ENCODE measurements at regions not wholly inside any gene's neighbourhood (a gene's known extent, or its start where the extent isn't known, plus 50 kb on each side); places are given as distances from the start of the nearest gene placed in this dataset.

GRCh38 chr17:69605571-69605970, 191.1 kb downstream of the MAP2K6 start:
- DNase-seq (ENCODE audit: extremely low read depth in 1 of 2, low read depth in 1 of 2) = no peak

- no peak for DNase-seq (ENCODE audit: extremely low read depth in 1 of 2, low read depth in 1 of 2)
Observed at GRCh38 chr17:69606142-69606800, 191.8 kb downstream of the MAP2K6 start.

GRCh38 chr17:69607162-69607834, 192.8 kb downstream of the MAP2K6 start:
- peak in 1 of 2 donors; percentile 5 for DNase-seq (ENCODE audit: extremely low read depth in 1 of 2, low read depth in 1 of 2)

- no peak for DNase-seq (ENCODE audit: extremely low read depth in 1 of 2, low read depth in 1 of 2)
Observed at GRCh38 chr17:69608141-69608540, 193.6 kb downstream of the MAP2K6 start.

- no peak for DNase-seq (ENCODE audit: extremely low read depth in 1 of 2, low read depth in 1 of 2)
Observed at GRCh38 chr17:69608808-69609472, 194.4 kb downstream of the MAP2K6 start.

- no peak for DNase-seq (ENCODE audit: extremely low read depth in 1 of 2, low read depth in 1 of 2)
Observed at GRCh38 chr17:69609473-69610305, 195.2 kb downstream of the MAP2K6 start.

- DNase-seq (ENCODE audit: extremely low read depth in 1 of 2, low read depth in 1 of 2) = no peak
Observed at GRCh38 chr17:69620363-69620762, 205.9 kb downstream of the MAP2K6 start.

GRCh38 chr17:69625474-69625873, 211.0 kb downstream of the MAP2K6 start:
- DNase-seq (ENCODE audit: extremely low read depth in 1 of 2, low read depth in 1 of 2) = no peak

GRCh38 chr17:69630056-69630635, 215.6 kb downstream of the MAP2K6 start:
- DNase-seq (ENCODE audit: extremely low read depth in 1 of 2, low read depth in 1 of 2) = no peak

GRCh38 chr17:69634844-69635243, 220.3 kb downstream of the MAP2K6 start:
- DNase-seq (ENCODE audit: extremely low read depth in 1 of 2, low read depth in 1 of 2) = no peak

- DNase-seq (ENCODE audit: extremely low read depth in 1 of 2, low read depth in 1 of 2) = no peak
Observed at GRCh38 chr17:69637446-69638156, 223.1 kb downstream of the MAP2K6 start.

DNA sequence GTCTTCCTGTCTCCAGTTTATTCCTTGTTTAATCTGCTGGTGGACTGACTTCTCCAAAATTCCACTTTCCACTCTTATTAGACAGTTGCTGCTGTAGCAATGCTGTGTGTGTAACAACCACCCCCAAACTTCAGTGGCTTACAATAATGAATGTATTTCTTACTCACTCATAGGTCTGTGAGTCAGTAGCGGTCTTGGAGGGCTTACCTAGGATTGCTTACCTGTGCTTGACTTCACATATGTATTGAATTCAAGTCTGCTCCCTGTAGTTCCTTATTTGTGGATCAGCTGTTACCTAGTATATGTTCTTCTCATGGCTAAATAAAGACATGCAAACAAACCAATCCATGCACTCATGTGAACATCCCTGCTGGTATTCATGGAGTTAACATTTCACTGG, 224.6 kb downstream of the MAP2K6 start:
- DNase-seq (ENCODE audit: extremely low read depth in 1 of 2, low read depth in 1 of 2) = no peak

GRCh38 chr17:69640073-69640472, 225.6 kb downstream of the MAP2K6 start:
- DNase-seq (ENCODE audit: extremely low read depth in 1 of 2, low read depth in 1 of 2) = no peak

DNA sequence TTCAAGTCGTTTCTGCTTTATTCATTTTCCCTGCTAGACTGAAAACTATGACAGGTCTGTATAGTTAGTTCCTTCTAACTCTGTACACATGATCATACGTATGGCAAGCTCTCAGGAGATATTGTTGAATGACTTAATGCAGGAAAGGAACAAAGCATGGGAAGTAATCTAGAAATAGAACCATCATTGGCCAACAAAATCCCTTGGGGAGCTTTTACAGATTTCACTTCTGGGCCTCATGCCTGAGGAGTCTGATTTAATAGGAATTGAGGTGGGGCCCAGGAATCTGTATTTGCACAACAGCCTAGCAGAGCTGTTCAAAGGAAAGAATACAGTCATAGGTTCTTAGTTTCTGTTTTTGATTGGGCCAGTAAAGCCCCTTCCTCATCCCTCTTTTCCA, 229.2 kb downstream of the MAP2K6 start:
- DNase-seq (ENCODE audit: extremely low read depth in 1 of 2, low read depth in 1 of 2) = no peak

DNA sequence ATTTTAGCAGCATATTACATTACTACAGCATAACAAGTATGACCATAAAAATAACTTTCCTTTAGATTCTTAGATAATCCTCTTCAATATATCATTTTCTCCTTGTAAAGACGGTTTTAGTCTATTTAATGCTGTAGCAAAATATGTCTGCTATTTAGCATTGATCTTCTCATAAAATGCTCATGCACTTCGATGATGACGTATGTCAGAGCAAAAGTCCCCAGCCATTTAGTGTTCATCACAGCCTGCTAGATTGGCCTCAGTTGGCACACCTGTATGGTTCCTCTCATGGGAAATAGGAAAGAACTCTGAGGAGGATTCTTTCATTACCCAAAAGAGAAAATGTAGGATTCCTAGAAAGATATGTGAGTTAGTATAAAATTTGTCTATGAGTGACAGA, 232.2 kb downstream of the MAP2K6 start:
- no peak for DNase-seq (ENCODE audit: extremely low read depth in 1 of 2, low read depth in 1 of 2)

DNA sequence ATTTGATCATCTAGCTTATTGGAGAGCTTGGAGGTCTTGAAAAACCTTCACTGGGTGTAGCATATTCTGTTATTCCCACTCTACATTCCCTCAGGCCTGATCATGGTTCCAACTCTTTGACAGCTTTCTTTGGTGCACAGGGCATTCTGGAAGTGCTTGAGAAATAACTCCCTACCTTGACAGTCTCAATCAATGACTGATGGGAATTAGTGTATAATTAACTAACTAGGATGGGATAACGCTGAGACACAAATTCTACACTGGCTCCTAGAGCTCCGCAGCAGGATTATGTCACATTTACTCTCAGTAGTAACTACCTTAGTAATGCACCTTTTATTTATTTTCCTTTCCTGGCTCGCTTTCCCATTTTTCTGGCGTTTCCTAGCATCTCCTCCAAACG, 236.4 kb downstream of the MAP2K6 start:
- no peak for DNase-seq (ENCODE audit: extremely low read depth in 1 of 2, low read depth in 1 of 2)

- DNase-seq (ENCODE audit: extremely low read depth in 1 of 2, low read depth in 1 of 2) = no peak
Observed at GRCh38 chr17:69651921-69652320, 237.4 kb downstream of the MAP2K6 start.

DNA sequence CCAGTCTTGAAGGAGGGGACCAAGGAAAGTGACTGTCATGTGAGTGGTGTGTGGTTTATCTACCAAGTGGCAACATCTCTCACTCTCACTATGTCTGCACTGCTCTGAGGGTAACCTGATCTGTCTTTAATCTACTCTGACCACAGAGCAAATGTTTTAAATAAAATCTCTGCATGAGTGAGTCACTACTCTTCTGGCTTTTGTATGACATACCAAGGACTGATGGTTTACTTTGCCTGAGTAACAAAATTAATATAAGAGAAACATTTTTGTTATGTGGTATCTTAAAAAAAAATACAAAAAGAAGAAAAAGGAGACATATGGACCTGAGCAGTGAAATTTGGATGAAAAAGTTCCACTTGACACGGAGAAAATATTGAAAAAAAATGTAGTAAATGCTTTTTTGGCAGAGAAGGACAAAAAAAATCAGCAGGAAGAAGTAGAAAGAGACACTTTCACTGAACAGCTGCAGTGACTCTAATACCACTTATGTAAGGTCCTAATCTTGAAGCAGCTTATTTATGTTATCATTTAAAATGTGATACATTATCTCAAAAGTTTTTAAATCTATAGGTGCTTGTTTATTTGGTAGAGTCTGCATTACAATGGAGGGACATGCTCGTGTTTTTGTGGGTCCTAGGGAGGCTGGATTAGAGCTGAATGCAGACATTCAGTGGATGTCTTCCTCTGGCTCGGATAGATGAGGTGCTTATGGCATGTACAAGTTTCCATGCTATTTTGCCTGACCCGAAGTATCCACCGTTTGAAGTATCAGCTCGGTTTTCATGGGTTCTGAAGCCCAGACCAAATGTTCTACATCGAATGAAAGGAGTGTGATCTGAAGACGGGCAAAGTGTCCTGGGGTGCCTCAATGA, 240.7 kb downstream of the MAP2K6 start:
- DNase-seq (ENCODE audit: extremely low read depth in 1 of 2, low read depth in 1 of 2) = no peak

GRCh38 chr17:69655902-69656301, 241.4 kb downstream of the MAP2K6 start:
- DNase-seq (ENCODE audit: extremely low read depth in 1 of 2, low read depth in 1 of 2) = no peak

All from stimulated activated CD8-positive, alpha-beta memory T cell treated with anti-CD3 and anti-CD28 coated beads, Interleukin-7, amount 100 ng/mL, for 48 hours (primary cell).